ENCODE measurements at regions not wholly inside any gene's neighbourhood (a gene's known extent, or its start where the extent isn't known, plus 50 kb on each side); places are given as distances from the start of the nearest gene placed in this dataset.

DNA sequence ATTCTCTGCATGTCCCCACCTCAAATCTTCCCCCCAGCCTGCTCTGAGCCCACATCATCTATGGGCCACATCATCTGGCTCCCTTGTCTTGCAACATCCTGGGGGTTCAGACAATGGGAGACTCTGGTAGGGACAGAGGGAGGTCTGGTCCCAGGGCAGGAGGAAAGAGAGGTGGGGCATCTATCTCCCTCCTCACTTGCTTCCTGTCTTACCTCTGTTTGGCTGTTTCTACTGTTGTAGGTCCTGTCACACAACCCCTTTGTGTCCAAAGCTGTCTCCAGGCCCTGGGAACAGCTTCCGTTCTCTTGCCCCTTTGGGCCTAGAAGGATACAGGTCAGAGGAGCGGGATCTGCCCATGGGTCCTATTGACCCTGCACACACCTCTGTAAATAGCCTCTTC lies 227.2 kb downstream of the NSG2 start:
- H3K4me1 ChIP-seq = no peaks in the 10 kb centered on the region
- no peaks in the 10 kb centered on the region for H3K9me3 ChIP-seq
- H3K27me3 ChIP-seq = peaks cover 0 to 2% of the 10 kb centered on the region in 2 donors
- intact Hi-C loops (cut with DNase I; ENCODE audit: low total_unique reads) = no loop called here
- H3K4me3 ChIP-seq = no peak overlapping the region
- H3K27ac ChIP-seq = no peak overlapping the region
- DNase-seq (ENCODE audit: low spot score in 2 of 2) = no peak
- H3K36me3 ChIP-seq = no peaks in the 10 kb centered on the region
- no peak for TF ChIP-seq POLR2A (IDR thresholded peaks at IDR 0.05)
- TF ChIP-seq, protein P1, sequence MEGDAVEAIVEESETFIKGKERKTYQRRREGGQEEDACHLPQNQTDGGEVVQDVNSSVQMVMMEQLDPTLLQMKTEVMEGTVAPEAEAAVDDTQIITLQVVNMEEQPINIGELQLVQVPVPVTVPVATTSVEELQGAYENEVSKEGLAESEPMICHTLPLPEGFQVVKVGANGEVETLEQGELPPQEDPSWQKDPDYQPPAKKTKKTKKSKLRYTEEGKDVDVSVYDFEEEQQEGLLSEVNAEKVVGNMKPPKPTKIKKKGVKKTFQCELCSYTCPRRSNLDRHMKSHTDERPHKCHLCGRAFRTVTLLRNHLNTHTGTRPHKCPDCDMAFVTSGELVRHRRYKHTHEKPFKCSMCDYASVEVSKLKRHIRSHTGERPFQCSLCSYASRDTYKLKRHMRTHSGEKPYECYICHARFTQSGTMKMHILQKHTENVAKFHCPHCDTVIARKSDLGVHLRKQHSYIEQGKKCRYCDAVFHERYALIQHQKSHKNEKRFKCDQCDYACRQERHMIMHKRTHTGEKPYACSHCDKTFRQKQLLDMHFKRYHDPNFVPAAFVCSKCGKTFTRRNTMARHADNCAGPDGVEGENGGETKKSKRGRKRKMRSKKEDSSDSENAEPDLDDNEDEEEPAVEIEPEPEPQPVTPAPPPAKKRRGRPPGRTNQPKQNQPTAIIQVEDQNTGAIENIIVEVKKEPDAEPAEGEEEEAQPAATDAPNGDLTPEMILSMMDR (IDR thresholded peaks at IDR 0.05) = no peak
- TF ChIP-seq POLR2AphosphoS5 (IDR thresholded peaks at IDR 0.05) = no peak

DNA sequence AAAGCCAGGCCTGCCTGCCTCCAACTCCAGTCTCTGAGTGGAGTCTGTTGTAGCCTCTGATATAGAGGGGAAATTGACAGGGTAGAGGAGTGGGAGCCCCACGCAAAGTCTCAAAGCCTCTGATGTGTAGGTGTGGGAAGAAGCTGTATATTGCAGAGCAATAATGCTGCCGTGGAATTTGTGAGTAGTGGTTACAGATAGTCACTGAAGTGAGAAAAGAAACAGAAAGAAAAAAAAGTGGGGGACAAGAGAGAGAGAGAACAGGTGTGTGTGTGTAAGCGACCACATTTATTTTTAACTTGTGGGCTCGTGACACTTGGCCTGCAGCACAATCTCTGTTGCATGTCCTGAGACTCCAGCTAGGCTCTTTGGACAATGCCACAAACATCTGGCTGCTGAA lies 227.8 kb downstream of the NSG2 start:
- Histone ChIP-seq H3K27me3 (peaks cover 0 to 2% of the 10 kb centered on the region in 2 donors), H3K4me3 (no peak overlapping the region), H3K4me1 (no peaks in the 10 kb centered on the region), H3K27ac (no peak overlapping the region), H3K36me3 (no peaks in the 10 kb centered on the region), H3K9me3 (no peaks in the 10 kb centered on the region)
- intact Hi-C loops (cut with DNase I; ENCODE audit: low total_unique reads) = no loop called here
- DNase-seq (ENCODE audit: low spot score in 2 of 2) = no peak
- no peak for TF ChIP-seq POLR2A (IDR thresholded peaks at IDR 0.05)

DNA sequence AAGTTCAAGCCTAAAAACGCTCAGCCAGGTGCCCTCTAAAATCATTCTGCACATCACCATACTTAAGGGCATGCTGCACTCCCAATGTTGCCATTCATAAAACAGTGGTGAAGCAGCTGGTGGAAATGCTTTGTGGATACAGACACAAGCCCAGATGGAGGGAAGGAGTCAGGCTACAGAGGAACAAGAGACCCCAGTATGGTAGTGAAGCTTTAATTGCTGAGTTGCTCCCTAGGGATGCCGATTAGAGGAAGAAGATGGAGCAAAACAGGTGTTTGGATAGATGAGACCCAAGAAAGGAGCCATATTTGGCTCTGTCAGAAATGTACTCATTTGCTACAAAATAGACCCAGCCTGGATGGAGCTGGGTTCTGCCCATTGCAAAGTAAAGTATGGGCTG lies 230.5 kb downstream of the NSG2 start:
- TF ChIP-seq, protein P1 (IDR thresholded peaks at IDR 0.05) = no peak
- no peak for TF ChIP-seq POLR2A (IDR thresholded peaks at IDR 0.05)
- TF ChIP-seq POLR2AphosphoS5 (IDR thresholded peaks at IDR 0.05) = no peak
- peaks cover 0 to 2% of the 10 kb centered on the region in 2 donors for H3K27me3 ChIP-seq
- DNase-seq (ENCODE audit: low spot score in 2 of 2) = no peak
- no peak overlapping the region for H3K27ac ChIP-seq
- intact Hi-C loops (cut with DNase I; ENCODE audit: low total_unique reads) = no loop called here
- H3K4me1 ChIP-seq = no peaks in the 10 kb centered on the region
- H3K36me3 ChIP-seq = no peaks in the 10 kb centered on the region
- H3K4me3 ChIP-seq = no peak overlapping the region
- no peaks in the 10 kb centered on the region for H3K9me3 ChIP-seq

DNA sequence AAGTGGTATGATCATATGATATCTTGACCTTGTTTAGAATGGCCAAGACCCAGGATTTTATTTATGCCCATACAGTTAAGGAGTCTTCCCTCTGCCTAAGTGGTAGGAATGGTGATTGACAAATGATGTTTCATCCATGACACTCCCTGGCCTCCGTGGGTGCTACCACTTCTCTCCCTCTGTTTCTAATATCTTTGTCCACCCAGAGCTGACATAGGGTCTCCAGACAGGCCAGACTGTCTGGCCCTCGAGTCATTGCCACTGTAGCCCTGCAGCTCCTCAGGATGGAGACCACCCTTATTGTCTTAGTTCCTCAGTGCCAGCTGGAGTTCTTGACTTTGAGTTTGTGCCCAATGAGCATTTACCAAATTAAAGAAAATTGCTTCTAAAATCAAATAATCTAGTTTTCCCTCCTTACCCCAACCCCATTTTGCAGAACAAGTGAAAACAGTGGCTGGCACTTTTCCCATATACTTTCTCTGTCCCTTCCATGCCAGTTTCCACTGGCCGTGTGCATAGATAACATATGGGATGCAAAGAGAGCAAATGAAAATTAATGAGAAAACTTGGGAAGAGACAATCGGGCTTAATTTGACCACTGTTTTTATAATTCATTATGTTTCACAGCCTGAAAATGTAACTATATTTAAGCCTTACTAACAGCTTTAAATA lies 235.7 kb downstream of the NSG2 start:
- no peaks in the 10 kb centered on the region for H3K27me3 ChIP-seq
- TF ChIP-seq, protein P1 (IDR thresholded peaks at IDR 0.05) = no peak
- TF ChIP-seq POLR2AphosphoS5 (IDR thresholded peaks at IDR 0.05) = no peak

DNA sequence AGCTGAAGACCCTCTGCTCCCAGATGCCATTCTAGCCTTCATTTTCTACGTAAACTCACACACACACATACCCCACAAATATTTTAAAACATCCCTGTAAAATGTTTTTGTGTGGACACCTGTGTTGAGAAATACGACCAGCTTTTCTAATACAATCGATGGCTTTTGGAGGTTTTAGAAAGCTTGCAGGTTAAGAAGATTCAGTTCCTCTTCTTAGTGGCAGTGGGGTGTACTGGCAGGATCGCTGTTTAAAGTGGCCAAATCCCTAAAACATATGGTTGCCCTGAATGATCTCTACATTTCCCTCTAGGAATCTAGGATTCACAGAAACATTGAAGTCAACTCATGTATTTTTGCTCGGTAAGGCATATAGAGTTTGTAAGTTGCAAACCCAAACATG lies 236.3 kb downstream of the NSG2 start:
- no peak overlapping the region for H3K27ac ChIP-seq
- TF ChIP-seq, protein P1 (IDR thresholded peaks at IDR 0.05) = no peak
- no peak for TF ChIP-seq POLR2AphosphoS5 (IDR thresholded peaks at IDR 0.05)
- TF ChIP-seq POLR2A (IDR thresholded peaks at IDR 0.05) = no peak
- no peaks in the 10 kb centered on the region for H3K27me3 ChIP-seq

More for the DNA sequence above, 235.7 kb downstream of the NSG2 start:
- H3K36me3 ChIP-seq = no peaks in the 10 kb centered on the region
- no peaks in the 10 kb centered on the region for H3K9me3 ChIP-seq
- H3K4me1 ChIP-seq = no peaks in the 10 kb centered on the region
- no peak overlapping the region for H3K27ac ChIP-seq
- no peak for DNase-seq (ENCODE audit: low spot score in 2 of 2)
- H3K4me3 ChIP-seq = no peak overlapping the region
- intact Hi-C loops (cut with DNase I; ENCODE audit: low total_unique reads) = no loop called here

More for the DNA sequence above, 236.3 kb downstream of the NSG2 start:
- Histone ChIP-seq H3K9me3 (no peaks in the 10 kb centered on the region), H3K36me3 (no peaks in the 10 kb centered on the region), H3K4me3 (no peak overlapping the region), H3K4me1 (no peaks in the 10 kb centered on the region)
- no peak for DNase-seq (ENCODE audit: low spot score in 2 of 2)
- intact Hi-C loops (cut with DNase I; ENCODE audit: low total_unique reads) = no loop called here
